Esophagus squamous epithelium (tissue), 5 donors: ENCODE measurements at regions not wholly inside any gene's neighbourhood (a gene's known extent, or its start where the extent isn't known, plus 50 kb on each side); places are given as distances from the start of the nearest gene placed in this dataset.

ENCODE experiments used
- DNase-seq: peaks from one replicate; lab custom pipeline; 2025; lab: John Stamatoyannopoulos, UW
- H3K27ac ChIP-seq, 4 donors: fragments of 200-600 bp; sonication (generic); one replicate each; pipeline ENCODE4 v1.5.1; 2016 to 2019; ENCODE audit warnings: mild to moderate bottlenecking in 1 of 4
- H3K27me3 ChIP-seq, 4 donors: fragments of 200-600 bp; sonication (generic); 1 replicate in 3 of 4; 2 replicates in 1 of 4; pipeline versions ENCODE4 v1.5.1 to v1.6.0; 2017 to 2021; ENCODE audit warnings: antibody characterized with exemption in 1 of 4
- H3K36me3 ChIP-seq, 3 donors: fragments of 200-600 bp; sonication (generic); one replicate each; pipeline ENCODE4 v1.5.1; 2016 to 2019
- H3K4me1 ChIP-seq, 3 donors: fragments of 200-600 bp; sonication (generic); one replicate each; pipeline ENCODE4 v1.5.1; 2017 to 2019
- H3K4me3 ChIP-seq, 4 donors: fragments of 200-600 bp; sonication (generic); 1 replicate in 3 of 4; 2 replicates in 1 of 4; pipeline ENCODE4 v1.5.1; 2016 to 2019; ENCODE audit warnings: mild to moderate bottlenecking in 2 of 4, moderate library complexity in 1 of 4
- H3K9me3 ChIP-seq, 3 donors: fragments of 200-600 bp; sonication (generic); one replicate each; pipeline ENCODE4 v1.5.1; 2016 to 2019
- POLR2A ChIP-seq, 4 donors: fragments of 450-650 bp; IDR thresholded peaks; one replicate each; pipeline ENCODE4 v1.6.1; 2017; ENCODE audit warnings: antibody characterized with exemption in 4 of 4, mild to moderate bottlenecking in 4 of 4, moderate library complexity in 3 of 4
- WGBS, 2 donors: methylation state at CpG; one replicate each; pipeline ENCODE4 v1.1.5; 2018; 5-methylcytosine and 5-hydroxymethylcytosine counted together
- intact Hi-C: fragments of 100-400 bp; cut with DNase I; formaldehyde crosslinking; loops from one replicate; pipeline ENCODE4 v1.15.0; 2022
- TF ChIP-seq, protein P1 (sequence below), 6 experiments: fragments of 450-650 bp in 4 of 6; fragments of 200-600 bp in 2 of 6; sonication (generic) in 2 of 6; IDR thresholded peaks; one replicate each; pipeline ENCODE4 v1.5.1; 2016 to 2019; ENCODE audit warnings: antibody characterized with exemption in 6 of 6, mild to moderate bottlenecking in 4 of 6, moderate library complexity in 4 of 6
- donor health status: DM: yes; HTN: yes; CAD: no.

DNA sequence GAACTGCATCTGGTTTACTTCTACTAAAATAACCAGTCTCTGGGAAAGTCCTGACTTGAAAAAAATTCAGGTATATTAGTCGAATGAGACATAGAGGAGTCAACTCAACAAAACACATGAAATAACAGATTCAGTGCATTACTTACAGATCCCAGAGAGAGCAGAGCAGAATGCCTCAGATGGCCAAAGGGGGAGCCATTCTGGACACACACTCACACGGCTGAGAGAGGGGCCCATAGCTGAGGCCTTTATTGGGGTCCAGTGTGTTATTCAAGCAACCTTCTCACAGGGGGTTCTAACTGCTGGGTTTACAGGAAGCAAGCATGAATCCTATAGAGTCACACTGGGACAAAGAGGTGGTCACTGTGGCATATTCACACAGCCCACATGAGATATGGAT lies 135.1 kb upstream of the SNRPN start:
- H3K27ac ChIP-seq = no peak overlapping the region
- peaks cover 0 to 5% (median 0%) of the 10 kb centered on the region in 3 donors for H3K9me3 ChIP-seq
- H3K4me3 ChIP-seq = no peak overlapping the region
- peaks cover 0 to 4% (median 0%) of the 10 kb centered on the region in 4 donors for H3K27me3 ChIP-seq
- H3K4me1 ChIP-seq = no peaks in the 10 kb centered on the region
- TF ChIP-seq, protein P1, sequence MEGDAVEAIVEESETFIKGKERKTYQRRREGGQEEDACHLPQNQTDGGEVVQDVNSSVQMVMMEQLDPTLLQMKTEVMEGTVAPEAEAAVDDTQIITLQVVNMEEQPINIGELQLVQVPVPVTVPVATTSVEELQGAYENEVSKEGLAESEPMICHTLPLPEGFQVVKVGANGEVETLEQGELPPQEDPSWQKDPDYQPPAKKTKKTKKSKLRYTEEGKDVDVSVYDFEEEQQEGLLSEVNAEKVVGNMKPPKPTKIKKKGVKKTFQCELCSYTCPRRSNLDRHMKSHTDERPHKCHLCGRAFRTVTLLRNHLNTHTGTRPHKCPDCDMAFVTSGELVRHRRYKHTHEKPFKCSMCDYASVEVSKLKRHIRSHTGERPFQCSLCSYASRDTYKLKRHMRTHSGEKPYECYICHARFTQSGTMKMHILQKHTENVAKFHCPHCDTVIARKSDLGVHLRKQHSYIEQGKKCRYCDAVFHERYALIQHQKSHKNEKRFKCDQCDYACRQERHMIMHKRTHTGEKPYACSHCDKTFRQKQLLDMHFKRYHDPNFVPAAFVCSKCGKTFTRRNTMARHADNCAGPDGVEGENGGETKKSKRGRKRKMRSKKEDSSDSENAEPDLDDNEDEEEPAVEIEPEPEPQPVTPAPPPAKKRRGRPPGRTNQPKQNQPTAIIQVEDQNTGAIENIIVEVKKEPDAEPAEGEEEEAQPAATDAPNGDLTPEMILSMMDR (IDR thresholded peaks at IDR 0.05) = no peak
- no peak for TF ChIP-seq POLR2A (IDR thresholded peaks at IDR 0.05)
- intact Hi-C loops = no loop called here
- no peaks in the 10 kb centered on the region for H3K36me3 ChIP-seq
- 45 to 52% methylated on average over 2 of the region's 2 CpGs for WGBS, 2 donors
- DNase-seq = no peak

- TF ChIP-seq, protein P1 (IDR thresholded peaks at IDR 0.05) = no peak
- TF ChIP-seq POLR2A (IDR thresholded peaks at IDR 0.05) = no peak
- Histone ChIP-seq H3K4me3 (no peak overlapping the region), H3K36me3 (no peaks in the 10 kb centered on the region), H3K27ac (no peak overlapping the region), H3K4me1 (no peaks in the 10 kb centered on the region), H3K27me3 (peaks cover 0 to 4% (median 0%) of the 10 kb centered on the region in 4 donors), H3K9me3 (peaks cover 0 to 8% (median 8%) of the 10 kb centered on the region in 3 donors)
- intact Hi-C loops = no loop called here
- 40 to 79% methylated on average over 4 to 10 of the region's 11 CpGs for WGBS, 2 donors
- no peak for DNase-seq
Measured at GRCh38 chr15:24823473-24823872, 131.3 kb upstream of the SNRPN start.

GRCh38 chr15:24832282-24832681 lies 122.5 kb upstream of the SNRPN start:
- H3K4me1 ChIP-seq = no peaks in the 10 kb centered on the region
- 68 to 70% methylated on average over 5 to 7 of the region's 7 CpGs for WGBS, 2 donors
- no peak overlapping the region for H3K27ac ChIP-seq
- H3K27me3 ChIP-seq = no peaks in the 10 kb centered on the region
- H3K9me3 ChIP-seq = no peaks in the 10 kb centered on the region
- H3K4me3 ChIP-seq = no peak overlapping the region
- TF ChIP-seq POLR2A (IDR thresholded peaks at IDR 0.05) = no peak
- TF ChIP-seq, protein P1 (IDR thresholded peaks at IDR 0.05) = no peak
- H3K36me3 ChIP-seq = no peaks in the 10 kb centered on the region
- intact Hi-C loops = no loop called here
- DNase-seq = no peak

DNA sequence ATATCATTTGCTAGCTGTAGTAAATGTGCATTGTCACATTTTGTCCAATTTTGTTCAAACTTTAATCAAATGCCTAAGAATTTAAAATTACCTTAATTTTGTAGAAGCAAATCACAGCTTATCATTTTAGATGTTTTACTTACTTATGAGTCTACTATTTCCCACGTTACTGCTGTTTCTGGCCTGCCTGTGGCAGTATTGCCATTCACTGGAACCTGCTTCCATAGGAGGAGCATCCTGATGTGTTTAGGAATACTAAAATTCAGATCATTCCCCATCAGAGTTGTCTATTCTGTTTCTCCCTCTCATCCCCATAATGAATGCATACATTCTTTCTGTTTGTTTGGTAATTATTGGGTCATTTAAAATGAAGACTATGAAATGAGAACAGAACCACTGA lies 119.5 kb upstream of the SNRPN start:
- intact Hi-C loops = no loop called here
- Histone ChIP-seq H3K27ac (no peak overlapping the region), H3K9me3 (peaks cover 0 to 7% (median 0%) of the 10 kb centered on the region in 3 donors), H3K27me3 (no peaks in the 10 kb centered on the region), H3K36me3 (no peaks in the 10 kb centered on the region), H3K4me1 (no peaks in the 10 kb centered on the region), H3K4me3 (no peak overlapping the region)
- no peak for DNase-seq
- TF ChIP-seq POLR2A (IDR thresholded peaks at IDR 0.05) = no peak
- TF ChIP-seq, protein P1 (IDR thresholded peaks at IDR 0.05) = no peak
- WGBS, 2 donors = 48 to 55% methylated on average over 1 of the region's 1 CpG

DNA sequence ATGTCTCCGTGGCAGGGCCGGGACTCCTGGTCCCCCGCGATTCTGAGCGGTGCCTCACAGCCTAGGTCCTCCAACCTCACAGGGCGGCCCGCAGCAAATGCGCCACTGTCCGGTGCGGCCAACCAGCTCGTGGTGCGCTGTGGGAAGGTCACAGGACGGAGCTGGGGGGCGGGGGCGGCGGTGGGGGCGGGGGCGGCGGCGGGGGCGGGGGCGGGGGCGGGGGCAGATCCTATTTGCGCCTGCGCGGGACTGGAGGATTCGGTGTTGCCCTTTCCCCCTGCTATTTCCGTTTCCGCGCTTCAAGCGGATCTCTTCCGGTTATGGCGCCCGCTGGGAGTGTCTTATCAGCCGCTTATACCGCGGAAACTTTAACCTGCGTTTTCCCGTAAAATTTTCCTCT lies 106.7 kb upstream of the SNRPN start:
- no peak for TF ChIP-seq POLR2A (IDR thresholded peaks at IDR 0.05)
- TF ChIP-seq, protein P1 (IDR thresholded peaks at IDR 0.05) = no peak
- H3K4me1 ChIP-seq = no peaks in the 10 kb centered on the region
- H3K9me3 ChIP-seq = peaks cover 0 to 22% (median 0%) of the 10 kb centered on the region in 3 donors
- peak overlapping the region in 2 of 4 donors; percentile 21 to 39 for H3K4me3 ChIP-seq
- H3K27me3 ChIP-seq = no peaks in the 10 kb centered on the region
- intact Hi-C loops = no loop called here
- H3K36me3 ChIP-seq = no peaks in the 10 kb centered on the region
- no peak overlapping the region for H3K27ac ChIP-seq
- DNase-seq = no peak
- WGBS, 2 donors = 35 to 37% methylated on average over 20 to 21 of the region's 39 CpGs
